T47D (cell line): ENCODE measurements at regions not wholly inside any gene's neighbourhood (a gene's known extent, or its start where the extent isn't known, plus 50 kb on each side); places are given as distances from the start of the nearest gene placed in this dataset.

Experiments used
- DNase-seq, 2 experiments: peaks; one replicate each; pipeline versions ENCODE4 v3.0.0 to v3.0.0-alpha.2; 2011 to 2012; ENCODE audit warnings: low read depth in 1 of 2, low spot score in 1 of 2
- JUND ChIP-seq: IDR thresholded peaks from 2 replicates; pipeline ENCODE4 v1.6.1; 2012; ENCODE audit warnings: low read depth
- in situ Hi-C: cut with HindIII; loops from 2 replicates; pipeline ENCODE4 v1.10.0; 2016; ENCODE audit warnings: low sequenced_read_pairs, low pct_unique_long_range_greater_than_20kb

GRCh38 chr13:64992314-64992713, 2237.8 kb downstream of the PCDH9 start:
- in situ Hi-C loops: no loop called here
- TF ChIP-seq JUND: no peak
- DNase-seq: no peak

GRCh38 chr13:64985075-64985474, 2245.1 kb downstream of the PCDH9 start:
- no peak for TF ChIP-seq JUND
- in situ Hi-C loops: no loop called here
- DNase-seq: no peak

- in situ Hi-C loops: no loop called here
- TF ChIP-seq JUND: no peak
Observed at GRCh38 chr13:64962404-64962803, 2267.7 kb downstream of the PCDH9 start.

GRCh38 chr13:64959276-64959675, 2270.9 kb downstream of the PCDH9 start:
- in situ Hi-C loops: no loop called here
- DNase-seq: no peak
- TF ChIP-seq JUND: no peak

More at GRCh38 chr13:64962404-64962803, 2267.7 kb downstream of the PCDH9 start:
- no peak for DNase-seq

- in situ Hi-C loops: no loop called here
- DNase-seq: no peak
- no peak for TF ChIP-seq JUND
Observed at GRCh38 chr13:64958106-64958505, 2272.0 kb downstream of the PCDH9 start.

- no peak for TF ChIP-seq JUND
- in situ Hi-C loops: no loop called here
- no peak for DNase-seq
Observed at GRCh38 chr13:64938660-64939059, 2291.5 kb downstream of the PCDH9 start.

GRCh38 chr13:64937302-64937701, 2292.8 kb downstream of the PCDH9 start:
- TF ChIP-seq JUND: no peak
- no peak for DNase-seq
- in situ Hi-C loops: no loop called here

GRCh38 chr13:64936879-64937278, 2293.3 kb downstream of the PCDH9 start:
- TF ChIP-seq JUND: no peak
- in situ Hi-C loops: no loop called here
- DNase-seq: no peak

GRCh38 chr13:64935441-64935840, 2294.7 kb downstream of the PCDH9 start:
- in situ Hi-C loops: no loop called here
- TF ChIP-seq JUND: no peak
- DNase-seq: no peak

- in situ Hi-C loops: no loop called here
- no peak for DNase-seq
- no peak for TF ChIP-seq JUND
Observed at GRCh38 chr13:64934569-64935362, 2295.4 kb downstream of the PCDH9 start.

GRCh38 chr13:64930636-64931035, 2299.5 kb downstream of the PCDH9 start:
- in situ Hi-C loops: no loop called here
- TF ChIP-seq JUND: no peak

GRCh38 chr13:64928696-64929499, 2301.2 kb downstream of the PCDH9 start:
- in situ Hi-C loops: no loop called here
- no peak for TF ChIP-seq JUND
- no peak for DNase-seq

More at GRCh38 chr13:64930636-64931035, 2299.5 kb downstream of the PCDH9 start:
- no peak for DNase-seq

GRCh38 chr13:64925727-64926126, 2304.4 kb downstream of the PCDH9 start:
- in situ Hi-C loops: no loop called here
- no peak for DNase-seq
- no peak for TF ChIP-seq JUND
